ENCODE measurements at regions not wholly inside any gene's neighbourhood (a gene's known extent, or its start where the extent isn't known, plus 50 kb on each side); places are given as distances from the start of the nearest gene placed in this dataset.
"Not testable (repeated sequence)": the region's sequence is repeated elsewhere in the genome, so short reads cannot be mapped to it uniquely, and the experiment has no call there.

- DNase-seq (ENCODE audit: extremely low read depth in 1 of 2, low read depth in 1 of 2) = no peak
Measured at GRCh38 chr20:57815405-57815804, 105.6 kb upstream of the PMEPA1 start.

GRCh38 chr20:57814529-57814928 is 104.7 kb upstream of the PMEPA1 start:
- no peak for DNase-seq (ENCODE audit: extremely low read depth in 1 of 2, low read depth in 1 of 2)

GRCh38 chr20:57813509-57814269 is 103.9 kb upstream of the PMEPA1 start:
- DNase-seq (ENCODE audit: extremely low read depth in 1 of 2, low read depth in 1 of 2) = no peak

- DNase-seq (ENCODE audit: extremely low read depth in 1 of 2, low read depth in 1 of 2) = not testable (repeated sequence)
Measured at GRCh38 chr20:57812632-57813031, 102.8 kb upstream of the PMEPA1 start.

- DNase-seq (ENCODE audit: extremely low read depth in 1 of 2, low read depth in 1 of 2) = no peak
Measured at GRCh38 chr20:57811374-57812020, 101.7 kb upstream of the PMEPA1 start.

GRCh38 chr20:57810511-57811373 is 100.9 kb upstream of the PMEPA1 start:
- no peak for DNase-seq (ENCODE audit: extremely low read depth in 1 of 2, low read depth in 1 of 2)

GRCh38 chr20:57809661-57810172 is 99.9 kb upstream of the PMEPA1 start:
- no peak for DNase-seq (ENCODE audit: extremely low read depth in 1 of 2, low read depth in 1 of 2)

GRCh38 chr20:57809149-57809548 is 99.3 kb upstream of the PMEPA1 start:
- no peak for DNase-seq (ENCODE audit: extremely low read depth in 1 of 2, low read depth in 1 of 2)

GRCh38 chr20:57808264-57809070 is 98.7 kb upstream of the PMEPA1 start:
- no peak for DNase-seq (ENCODE audit: extremely low read depth in 1 of 2, low read depth in 1 of 2)

- no peak for DNase-seq (ENCODE audit: extremely low read depth in 1 of 2, low read depth in 1 of 2)
Measured at GRCh38 chr20:57807401-57808263, 97.8 kb upstream of the PMEPA1 start.

GRCh38 chr20:57806975-57807374 is 97.2 kb upstream of the PMEPA1 start:
- DNase-seq (ENCODE audit: extremely low read depth in 1 of 2, low read depth in 1 of 2) = no peak

GRCh38 chr20:57806476-57806875 is 96.7 kb upstream of the PMEPA1 start:
- no peak for DNase-seq (ENCODE audit: extremely low read depth in 1 of 2, low read depth in 1 of 2)

GRCh38 chr20:57805747-57806146 is 95.9 kb upstream of the PMEPA1 start:
- no peak for DNase-seq (ENCODE audit: extremely low read depth in 1 of 2, low read depth in 1 of 2)

GRCh38 chr20:57804470-57805250 is 94.8 kb upstream of the PMEPA1 start:
- DNase-seq (ENCODE audit: extremely low read depth in 1 of 2, low read depth in 1 of 2) = no peak

GRCh38 chr20:57803508-57804005 is 93.7 kb upstream of the PMEPA1 start:
- DNase-seq (ENCODE audit: extremely low read depth in 1 of 2, low read depth in 1 of 2) = no peak

GRCh38 chr20:57802765-57803507 is 93.1 kb upstream of the PMEPA1 start:
- no peak for DNase-seq (ENCODE audit: extremely low read depth in 1 of 2, low read depth in 1 of 2)

- no peak for DNase-seq (ENCODE audit: extremely low read depth in 1 of 2, low read depth in 1 of 2)
Measured at GRCh38 chr20:57801581-57801980, 91.8 kb upstream of the PMEPA1 start.

Measured in stimulated activated CD8-positive, alpha-beta memory T cell treated with anti-CD3 and anti-CD28 coated beads, Interleukin-7, amount 100 ng/mL, for 48 hours (primary cell).